Ectodermal cell (in vitro differentiated cells): ENCODE measurements at regions not wholly inside any gene's neighbourhood (a gene's known extent, or its start where the extent isn't known, plus 50 kb on each side); places are given as distances from the start of the nearest gene placed in this dataset.

Source experiments
- H3K27ac ChIP-seq: 2 replicates; pipeline ENCODE4 v1.7.0; 2013; ENCODE audit warnings: mild to moderate bottlenecking, low read depth, low read length; ENCODE audit not compliant: insufficient read depth, poor library complexity, severe bottlenecking
- H3K27me3 ChIP-seq: 2 replicates; pipeline ENCODE4 v1.7.0; 2013; ENCODE audit warnings: mild to moderate bottlenecking, low read length; ENCODE audit not compliant: insufficient read depth, control insufficient read depth, poor library complexity, severe bottlenecking
- H3K36me3 ChIP-seq: one replicate; pipeline ENCODE4 v1.7.0; 2013; ENCODE audit warnings: low read length; ENCODE audit not compliant: control insufficient read depth, insufficient read depth
- H3K4me1 ChIP-seq: one replicate; pipeline ENCODE4 v1.7.0; 2013; ENCODE audit warnings: low read length; ENCODE audit not compliant: control insufficient read depth, insufficient read depth
- H3K4me3 ChIP-seq: 2 replicates; pipeline ENCODE4 v1.7.0; 2013; ENCODE audit warnings: low read depth, low read length, control low read depth; ENCODE audit not compliant: insufficient read depth
- H3K9me3 ChIP-seq: 2 replicates; pipeline ENCODE4 v1.7.0; 2013; ENCODE audit warnings: mild to moderate bottlenecking, low read length, moderate library complexity; ENCODE audit not compliant: control insufficient read depth
- WGBS, 2 experiments: methylation state at CpG; one replicate each; pipeline ENCODE4 v1.1.7; 2013; ENCODE audit warnings: missing lambda C conversion rate in 2 of 2; 5-methylcytosine and 5-hydroxymethylcytosine counted together

- WGBS, 2 experiments, result 29 to 33% methylated on average over 1 of the region's 1 CpG
- H3K27me3 ChIP-seq, result no peaks in the 10 kb centered on the region
Observed at GRCh38 chr3:154954757-154955156, 125.4 kb upstream of the MME start.

DNA sequence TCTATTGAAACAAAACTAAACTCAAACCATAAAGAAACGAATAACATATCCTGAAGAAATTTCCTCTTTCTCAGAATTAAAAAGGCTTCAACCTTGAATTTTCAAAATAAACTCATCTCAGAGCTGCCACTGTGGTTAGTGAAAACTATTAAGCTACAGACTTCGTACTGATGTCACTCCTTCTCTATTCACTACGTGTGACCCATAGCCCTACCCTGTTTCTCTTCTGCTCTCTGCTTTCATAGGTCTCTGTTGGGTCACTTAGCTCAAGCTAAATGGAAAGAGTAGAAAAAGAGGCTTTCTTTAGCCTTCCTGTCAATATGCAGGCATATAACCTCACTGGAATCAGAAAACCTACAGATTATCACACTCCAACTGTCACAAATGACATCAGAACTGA is 126.6 kb upstream of the MME start:
- Histone ChIP-seq H3K9me3 (no peaks in the 10 kb centered on the region), H3K4me1 (no peaks in the 10 kb centered on the region), H3K36me3 (no peaks in the 10 kb centered on the region), H3K27me3 (no peaks in the 10 kb centered on the region), H3K27ac (no peak overlapping the region), H3K4me3 (no peak overlapping the region)
- WGBS, 2 experiments, result 76 to 79% methylated on average over 3 of the region's 3 CpGs

More at GRCh38 chr3:154954757-154955156, 125.4 kb upstream of the MME start:
- Histone ChIP-seq H3K4me1 (no peaks in the 10 kb centered on the region), H3K9me3 (no peaks in the 10 kb centered on the region), H3K27ac (no peak overlapping the region), H3K4me3 (no peak overlapping the region), H3K36me3 (no peaks in the 10 kb centered on the region)

DNA sequence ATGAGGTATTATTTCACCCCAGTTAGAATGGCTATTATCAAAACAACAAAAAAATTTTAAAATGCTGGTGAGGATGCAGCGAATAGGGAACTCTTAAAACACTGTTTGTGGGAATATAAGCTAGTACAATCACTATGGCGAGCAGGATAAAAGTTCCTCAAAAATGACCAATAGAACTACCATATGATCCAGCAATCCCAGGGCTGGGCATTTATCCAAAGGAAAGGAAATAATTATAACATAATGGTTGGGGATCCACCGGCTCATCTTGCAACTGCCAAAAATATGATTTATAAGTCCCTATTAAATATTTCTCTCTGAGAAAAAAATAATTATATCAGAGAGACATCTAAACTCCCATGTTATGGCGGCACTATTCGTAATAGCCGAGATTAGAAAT is 127.6 kb upstream of the MME start:
- H3K4me3 ChIP-seq, result no peak overlapping the region
- H3K9me3 ChIP-seq, result no peaks in the 10 kb centered on the region
- 80 to 90% methylated on average over 1 to 4 of the region's 6 CpGs for WGBS, 2 experiments
- no peaks in the 10 kb centered on the region for H3K27me3 ChIP-seq
- H3K27ac ChIP-seq, result no peak overlapping the region
- no peaks in the 10 kb centered on the region for H3K36me3 ChIP-seq
- no peaks in the 10 kb centered on the region for H3K4me1 ChIP-seq

DNA sequence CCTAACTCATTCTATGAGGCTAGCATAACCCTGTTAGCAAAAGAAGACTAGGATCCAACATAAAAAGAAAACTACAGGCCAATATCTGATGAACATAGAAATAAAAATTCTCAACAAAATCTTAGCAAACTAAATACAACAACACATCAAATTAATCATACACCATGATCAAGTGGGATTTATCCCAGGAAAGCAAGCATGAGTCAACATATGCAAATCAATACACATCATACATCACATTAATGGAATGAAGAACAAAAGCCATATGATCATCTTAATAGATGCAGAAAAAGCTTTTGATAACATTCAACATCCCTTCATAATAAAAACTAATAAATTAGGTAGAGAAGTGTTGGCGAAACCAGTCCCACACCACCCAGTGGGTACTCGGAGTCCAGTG is 136.1 kb upstream of the MME start:
- H3K4me3 ChIP-seq, result no peak overlapping the region
- no peaks in the 10 kb centered on the region for H3K36me3 ChIP-seq
- H3K27ac ChIP-seq, result no peak overlapping the region
- 90 to 93% methylated on average over 2 of the region's 2 CpGs for WGBS, 2 experiments
- H3K9me3 ChIP-seq, result no peaks in the 10 kb centered on the region
- H3K27me3 ChIP-seq, result no peaks in the 10 kb centered on the region
- H3K4me1 ChIP-seq, result no peaks in the 10 kb centered on the region

DNA sequence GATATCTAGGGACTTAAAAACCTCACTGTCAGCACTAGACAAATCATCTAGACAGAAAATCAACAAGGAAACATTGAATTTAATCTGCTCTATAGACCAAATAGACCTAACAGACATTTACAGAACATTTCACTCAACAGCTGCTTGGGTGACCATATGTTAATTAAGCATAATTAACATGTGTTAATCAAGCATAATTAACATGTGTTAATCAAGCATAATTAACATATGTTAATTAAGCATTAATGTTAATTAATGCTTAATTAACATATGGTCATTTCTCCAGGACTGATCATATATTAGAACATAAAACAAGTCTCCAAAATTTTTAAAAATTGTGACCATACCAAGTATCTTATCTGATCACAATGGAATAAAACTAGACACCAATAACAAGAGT is 137.3 kb upstream of the MME start:
- H3K4me3 ChIP-seq, result no peak overlapping the region
- no peaks in the 10 kb centered on the region for H3K4me1 ChIP-seq
- H3K27ac ChIP-seq, result no peak overlapping the region
- H3K9me3 ChIP-seq, result no peaks in the 10 kb centered on the region
- H3K27me3 ChIP-seq, result no peaks in the 10 kb centered on the region
- H3K36me3 ChIP-seq, result no peaks in the 10 kb centered on the region

- Histone ChIP-seq H3K4me3 (no peak overlapping the region), H3K9me3 (no peaks in the 10 kb centered on the region)
- WGBS, 2 experiments, result 96 to 97% methylated on average over 4 of the region's 4 CpGs
Observed at GRCh38 chr3:154936196-154936595, 143.9 kb upstream of the MME start.

GRCh38 chr3:154933581-154933980 is 146.5 kb upstream of the MME start:
- Histone ChIP-seq H3K36me3 (no peaks in the 10 kb centered on the region), H3K4me1 (no peaks in the 10 kb centered on the region), H3K4me3 (no peak overlapping the region), H3K9me3 (no peaks in the 10 kb centered on the region), H3K27ac (no peak overlapping the region), H3K27me3 (no peaks in the 10 kb centered on the region)

More at GRCh38 chr3:154936196-154936595, 143.9 kb upstream of the MME start:
- H3K4me1 ChIP-seq, result no peaks in the 10 kb centered on the region
- H3K27me3 ChIP-seq, result no peaks in the 10 kb centered on the region
- no peaks in the 10 kb centered on the region for H3K36me3 ChIP-seq
- no peak overlapping the region for H3K27ac ChIP-seq

DNA sequence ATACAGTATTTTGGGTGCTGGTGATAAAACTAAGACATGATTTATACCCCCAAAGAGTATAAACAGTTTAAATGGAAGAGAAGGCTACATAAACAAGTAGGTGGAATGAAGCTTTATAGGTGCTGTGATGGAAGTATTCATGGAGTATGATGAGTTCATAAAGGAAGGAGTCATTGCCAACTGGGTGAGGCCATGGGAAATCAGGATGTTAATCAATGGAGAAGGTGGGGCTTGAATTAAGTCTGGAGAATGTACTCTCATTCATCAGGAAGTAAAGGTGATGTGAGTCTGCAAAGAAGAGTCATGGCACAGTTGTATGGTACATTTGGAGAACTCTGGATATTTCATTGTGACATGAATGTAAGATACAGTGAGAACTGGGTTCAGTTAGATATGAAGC is 147.5 kb upstream of the MME start:
- Histone ChIP-seq H3K27me3 (no peaks in the 10 kb centered on the region), H3K4me3 (no peak overlapping the region), H3K4me1 (no peaks in the 10 kb centered on the region), H3K36me3 (no peaks in the 10 kb centered on the region), H3K9me3 (no peaks in the 10 kb centered on the region), H3K27ac (no peak overlapping the region)

GRCh38 chr3:154931484-154931883 is 148.6 kb upstream of the MME start:
- 93 to 100% methylated on average over 1 of the region's 1 CpG for WGBS, 2 experiments

GRCh38 chr3:154926721-154927120 is 153.4 kb upstream of the MME start:
- H3K4me3 ChIP-seq, result no peak overlapping the region
- H3K4me1 ChIP-seq, result no peaks in the 10 kb centered on the region
- WGBS, 2 experiments, result 85 to 100% methylated on average over 1 of the region's 1 CpG
- H3K27me3 ChIP-seq, result no peaks in the 10 kb centered on the region
- H3K27ac ChIP-seq, result no peak overlapping the region
- no peaks in the 10 kb centered on the region for H3K36me3 ChIP-seq
- H3K9me3 ChIP-seq, result no peaks in the 10 kb centered on the region

More at GRCh38 chr3:154931484-154931883, 148.6 kb upstream of the MME start:
- Histone ChIP-seq H3K4me1 (no peaks in the 10 kb centered on the region), H3K36me3 (no peaks in the 10 kb centered on the region), H3K27ac (no peak overlapping the region), H3K27me3 (no peaks in the 10 kb centered on the region), H3K9me3 (no peaks in the 10 kb centered on the region), H3K4me3 (no peak overlapping the region)

DNA sequence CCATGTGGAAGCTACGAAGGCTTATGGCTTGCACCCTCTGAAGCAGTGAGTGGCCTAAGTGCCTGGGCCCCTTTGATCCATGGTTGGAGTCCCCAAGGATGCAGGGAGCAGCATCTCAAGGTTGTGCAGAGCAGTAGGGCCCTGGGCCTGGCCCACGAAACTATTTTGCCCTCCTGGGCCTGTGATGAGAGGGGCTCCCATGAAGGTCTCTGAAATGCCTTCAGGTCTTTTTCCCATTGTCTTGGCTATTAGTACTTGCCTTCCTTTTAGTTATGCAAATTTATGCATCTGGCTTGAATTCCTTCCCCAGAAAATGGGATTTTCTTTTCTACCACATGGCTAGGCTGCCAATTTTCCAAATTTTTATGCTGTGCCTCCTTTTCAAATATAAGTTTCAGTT is 158.8 kb upstream of the MME start:
- H3K27ac ChIP-seq, result no peak overlapping the region
- no peaks in the 10 kb centered on the region for H3K9me3 ChIP-seq
- no peak overlapping the region for H3K4me3 ChIP-seq
- H3K27me3 ChIP-seq, result no peaks in the 10 kb centered on the region
- no peaks in the 10 kb centered on the region for H3K36me3 ChIP-seq
- 85 to 89% methylated on average over 2 of the region's 2 CpGs for WGBS, 2 experiments
- no peaks in the 10 kb centered on the region for H3K4me1 ChIP-seq
